Endodermal cell (in vitro differentiated cells): ENCODE measurements at regions not wholly inside any gene's neighbourhood (a gene's known extent, or its start where the extent isn't known, plus 50 kb on each side); places are given as distances from the start of the nearest gene placed in this dataset.

Source experiments
- DNase-seq: peaks from one replicate; pipeline ENCODE4 v3.0.0-alpha.2; 2017
- H3K27ac ChIP-seq: 2 replicates; pipeline ENCODE4 v1.5.1; 2013; ENCODE audit warnings: mild to moderate bottlenecking, low read depth, low read length, moderate library complexity
- H3K27me3 ChIP-seq: 2 replicates; pipeline ENCODE4 v1.6.1; 2013; ENCODE audit warnings: mild to moderate bottlenecking, low read length, moderate library complexity; ENCODE audit not compliant: insufficient read depth, control insufficient read depth, poor library complexity, severe bottlenecking
- H3K36me3 ChIP-seq: 2 replicates; pipeline ENCODE4 v1.7.0; 2013; ENCODE audit warnings: mild to moderate bottlenecking, low read length, moderate library complexity; ENCODE audit not compliant: control insufficient read depth, insufficient read depth
- H3K4me1 ChIP-seq: one replicate; pipeline ENCODE4 v1.7.0; 2013; ENCODE audit warnings: low read length; ENCODE audit not compliant: control insufficient read depth, insufficient read depth
- H3K4me3 ChIP-seq: 2 replicates; pipeline ENCODE4 v1.5.1; 2013; ENCODE audit warnings: mild to moderate bottlenecking, low read length, moderate library complexity
- H3K9ac ChIP-seq: 2 replicates; pipeline ENCODE4 v1.6.1; 2013; ENCODE audit warnings: mild to moderate bottlenecking, low read length, moderate library complexity; ENCODE audit not compliant: poor library complexity, severe bottlenecking; ENCODE audit errors: extremely low read depth
- H3K9me3 ChIP-seq: 2 replicates; pipeline ENCODE4 v1.6.1; 2013; ENCODE audit warnings: mild to moderate bottlenecking, low read length, moderate library complexity; ENCODE audit not compliant: control insufficient read depth
- H3K27ac Mint-ChIP-seq: 2 replicates; pipeline ENCODE4 v1.8.0; 2020; ENCODE audit warnings: mixed read lengths
- H3K27me3 Mint-ChIP-seq: 2 replicates; pipeline ENCODE4 v1.8.0; 2021; ENCODE audit warnings: mild to moderate bottlenecking, mixed read lengths; ENCODE audit not compliant: insufficient read depth
- H3K36me3 Mint-ChIP-seq: 2 replicates; pipeline ENCODE4 v1.8.0; 2020; ENCODE audit warnings: low read depth, mixed read lengths
- H3K4me1 Mint-ChIP-seq: 2 replicates; pipeline ENCODE4 v1.8.0; 2020; ENCODE audit warnings: mixed read lengths
- H3K4me3 Mint-ChIP-seq: 2 replicates; pipeline ENCODE4 v1.8.0; 2020; ENCODE audit warnings: mild to moderate bottlenecking, moderate library complexity, mixed read lengths
- H3K9me3 Mint-ChIP-seq: 2 replicates; pipeline ENCODE4 v1.8.0; 2020; ENCODE audit warnings: mild to moderate bottlenecking, mixed read lengths
- WGBS, 2 experiments: methylation state at CpG; one replicate each; pipeline versions ENCODE4 v1.1.5 to v1.1.7; 2013; ENCODE audit warnings: missing lambda C conversion rate in 2 of 2, mixed read lengths in 1 of 2; ENCODE audit not compliant: insufficient coverage in 1 of 2, insufficient read length in 1 of 2; 5-methylcytosine and 5-hydroxymethylcytosine counted together
- TF ChIP-seq, protein P1 (sequence below): fragments of 200-600 bp; sonication (generic); conservative IDR thresholded peaks from 2 replicates; pipeline ENCODE4 v1.5.0; 2021; ENCODE audit warnings: antibody characterized with exemption, mild to moderate bottlenecking

DNA sequence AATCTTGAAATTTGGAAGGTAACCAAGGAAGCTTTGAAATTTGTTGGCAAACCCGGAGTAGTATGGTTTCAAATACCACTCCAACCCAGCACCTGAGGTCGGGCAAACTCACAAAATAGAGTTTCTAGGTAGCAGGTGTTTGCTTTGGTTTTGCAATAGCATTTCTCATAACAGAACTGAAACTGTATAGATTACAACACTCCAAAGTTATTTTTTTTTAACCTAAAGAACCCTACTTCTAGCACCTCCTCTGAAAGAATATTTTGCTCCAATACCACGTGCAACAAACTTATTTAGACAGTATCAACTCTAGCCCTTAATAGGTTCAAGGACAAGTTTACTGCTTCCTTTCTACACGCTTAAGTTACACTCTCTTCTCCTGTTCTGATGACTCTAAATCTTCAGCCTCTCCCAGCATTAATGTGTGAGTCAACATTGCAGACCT is 178.5 kb upstream of the FMN2 start:
- Mint-ChIP-seq H3K36me3 (no peaks in the 10 kb centered on the region), H3K4me1 (peaks cover 12% of the 10 kb centered on the region), H3K27me3 (no peaks in the 10 kb centered on the region), H3K9me3 (no peaks in the 10 kb centered on the region), H3K4me3 (no peak overlapping the region), H3K27ac (no peak overlapping the region)
- Histone ChIP-seq H3K4me1 (no peaks in the 10 kb centered on the region), H3K9ac (no peak overlapping the region), H3K27ac (no peak overlapping the region), H3K27me3 (no peaks in the 10 kb centered on the region), H3K36me3 (no peaks in the 10 kb centered on the region), H3K9me3 (no peaks in the 10 kb centered on the region), H3K4me3 (no peak overlapping the region)
- WGBS, 2 experiments: 91 to 100% methylated on average over 4 of the region's 4 CpGs
- TF ChIP-seq, protein P1, sequence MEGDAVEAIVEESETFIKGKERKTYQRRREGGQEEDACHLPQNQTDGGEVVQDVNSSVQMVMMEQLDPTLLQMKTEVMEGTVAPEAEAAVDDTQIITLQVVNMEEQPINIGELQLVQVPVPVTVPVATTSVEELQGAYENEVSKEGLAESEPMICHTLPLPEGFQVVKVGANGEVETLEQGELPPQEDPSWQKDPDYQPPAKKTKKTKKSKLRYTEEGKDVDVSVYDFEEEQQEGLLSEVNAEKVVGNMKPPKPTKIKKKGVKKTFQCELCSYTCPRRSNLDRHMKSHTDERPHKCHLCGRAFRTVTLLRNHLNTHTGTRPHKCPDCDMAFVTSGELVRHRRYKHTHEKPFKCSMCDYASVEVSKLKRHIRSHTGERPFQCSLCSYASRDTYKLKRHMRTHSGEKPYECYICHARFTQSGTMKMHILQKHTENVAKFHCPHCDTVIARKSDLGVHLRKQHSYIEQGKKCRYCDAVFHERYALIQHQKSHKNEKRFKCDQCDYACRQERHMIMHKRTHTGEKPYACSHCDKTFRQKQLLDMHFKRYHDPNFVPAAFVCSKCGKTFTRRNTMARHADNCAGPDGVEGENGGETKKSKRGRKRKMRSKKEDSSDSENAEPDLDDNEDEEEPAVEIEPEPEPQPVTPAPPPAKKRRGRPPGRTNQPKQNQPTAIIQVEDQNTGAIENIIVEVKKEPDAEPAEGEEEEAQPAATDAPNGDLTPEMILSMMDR: no peak
- no peak for DNase-seq

DNA sequence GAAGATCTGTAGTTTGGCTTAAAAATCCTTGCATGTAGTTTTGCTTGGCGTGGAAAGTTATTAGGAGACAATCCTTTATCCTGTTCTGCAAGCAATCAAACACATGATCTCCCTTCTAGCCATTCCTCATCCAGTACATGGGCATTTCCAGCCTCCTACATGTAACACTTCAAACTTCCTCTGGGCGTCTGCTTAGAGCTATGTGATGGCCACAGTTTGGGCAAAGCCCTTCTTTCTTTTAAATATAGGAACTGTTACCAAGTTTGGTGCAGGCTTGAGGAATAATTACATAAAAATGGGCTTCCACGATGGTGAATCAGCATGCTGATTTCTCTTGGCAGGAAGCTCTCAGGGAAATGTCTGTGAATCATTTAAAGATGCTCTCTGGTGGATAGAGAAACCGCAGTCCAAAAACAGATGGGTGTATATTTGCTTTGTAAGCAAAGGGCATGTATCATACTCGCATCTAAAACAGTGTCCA is 176.9 kb upstream of the FMN2 start:
- Histone ChIP-seq H3K27me3 (no peaks in the 10 kb centered on the region), H3K4me1 (no peaks in the 10 kb centered on the region), H3K9ac (no peak overlapping the region), H3K27ac (no peak overlapping the region), H3K4me3 (no peak overlapping the region), H3K36me3 (no peaks in the 10 kb centered on the region), H3K9me3 (no peaks in the 10 kb centered on the region)
- H3K36me3 Mint-ChIP-seq: no peaks in the 10 kb centered on the region
- 61 to 92% methylated on average over 3 to 5 of the region's 5 CpGs for WGBS, 2 experiments
- H3K4me3 Mint-ChIP-seq: no peak overlapping the region
- no peak overlapping the region for H3K27ac Mint-ChIP-seq
- no peaks in the 10 kb centered on the region for H3K9me3 Mint-ChIP-seq
- H3K4me1 Mint-ChIP-seq: peaks cover 12% of the 10 kb centered on the region
- TF ChIP-seq, protein P1: peak; percentile 42
- DNase-seq: no peak
- H3K27me3 Mint-ChIP-seq: no peaks in the 10 kb centered on the region

DNA sequence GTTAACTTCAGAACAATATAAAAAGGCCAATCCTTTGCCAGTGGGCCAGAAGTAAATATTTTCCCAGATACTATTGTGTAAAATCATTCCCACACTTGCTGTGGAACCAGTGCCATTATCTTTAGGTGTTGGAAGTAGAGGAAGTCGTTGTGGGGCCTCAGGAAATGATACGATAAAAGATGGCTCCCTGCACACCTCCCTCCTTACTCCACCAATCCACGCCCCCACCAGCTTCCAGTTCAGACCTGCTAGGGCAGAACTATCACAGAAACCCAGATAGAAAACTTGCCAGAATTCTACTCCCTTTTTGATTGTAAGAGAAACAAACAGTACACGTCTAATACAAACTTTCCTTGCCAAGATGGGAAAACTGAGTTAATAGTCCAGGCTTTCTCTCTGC is 173.0 kb upstream of the FMN2 start:
- Histone ChIP-seq H3K36me3 (no peaks in the 10 kb centered on the region), H3K27ac (no peak overlapping the region), H3K27me3 (no peaks in the 10 kb centered on the region), H3K9ac (no peak overlapping the region), H3K4me3 (no peak overlapping the region), H3K9me3 (no peaks in the 10 kb centered on the region), H3K4me1 (no peaks in the 10 kb centered on the region)
- Mint-ChIP-seq H3K27me3 (no peaks in the 10 kb centered on the region), H3K36me3 (no peaks in the 10 kb centered on the region), H3K9me3 (peaks cover 3% of the 10 kb centered on the region), H3K4me3 (no peak overlapping the region), H3K27ac (no peak overlapping the region), H3K4me1 (no peaks in the 10 kb centered on the region)
- DNase-seq: no peak
- TF ChIP-seq, protein P1: no peak
- 90 to 100% methylated on average over 1 to 3 of the region's 4 CpGs for WGBS, 2 experiments
